GM12878 (cell line): ENCODE measurements at regions not wholly inside any gene's neighbourhood (a gene's known extent, or its start where the extent isn't known, plus 50 kb on each side); places are given as distances from the start of the nearest gene placed in this dataset.

Experiments used
- ATAC-seq: fragments of 200-7000 bp; cut with Tn5 transposase; 3 replicates; pipeline ENCODE4 v1.9.1; 2020; ENCODE audit warnings: mild to moderate bottlenecking, moderate library complexity
- BruUV-seq: library from RNA; stranded (reverse); fragments of 400-500 nt; replicated peaks from 2 replicates; lab custom pipeline; 2021; lab: Mats Ljungman, UMichigan
- CTCF ChIA-PET: fragments of 300-600 bp; sonication (Branson Sonifier 250); formaldehyde crosslinking; extraction: SDS; loops from one replicate; lab custom pipeline; 2021; ENCODE audit warnings: inconsistent platforms; lab: Yijun Ruan, JAX
- POLR2A ChIA-PET: fragments of 350-600 bp; formaldehyde crosslinking; extraction: SDS; loops from one replicate; lab custom pipeline; 2021; ENCODE audit warnings: inconsistent platforms; lab: Charles Lee
- RAD21 ChIA-PET: fragments of 300-600 bp; sonication (Branson Sonifier 250); formaldehyde crosslinking; loops from one replicate; lab custom pipeline; 2023; ENCODE audit warnings: antibody characterized with exemption; ENCODE audit not compliant: unreplicated experiment; lab: Charles Lee
- SMC1A ChIA-PET: fragments of 300-600 bp; sonication (Branson Sonifier 250); formaldehyde crosslinking; loops from one replicate; lab custom pipeline; 2023; ENCODE audit not compliant: unreplicated experiment, uncharacterized antibody; lab: Charles Lee
- DNase-seq: peaks from one replicate; pipeline ENCODE4 v3.0.0-alpha.2; 2011; ENCODE audit warnings: low read depth, low spot score
- FAIRE-seq: peaks from 3 replicates; lab custom pipeline; 2011; peaks lifted over from hg19 to GRCh38; lab: Jason Lieb, UNC
- H2AFZ ChIP-seq: 2 replicates; pipeline ENCODE4 v1.6.0; 2011; ENCODE audit warnings: low read depth, low read length, control low read depth; ENCODE audit not compliant: control insufficient read depth
- H3K27ac ChIP-seq: 2 replicates; pipeline ENCODE4 v1.5.1; 2011; ENCODE audit warnings: control low read depth; ENCODE audit not compliant: control insufficient read depth, insufficient read depth
- H3K27me3 ChIP-seq, 2 experiments: replicated peaks in 1 of 2; 2 replicates each; pipeline versions ENCODE4 v1.6.0 to v1.6.1; 2011; ENCODE audit warnings: low read length in 1 of 2; ENCODE audit not compliant: control insufficient read depth in 2 of 2, insufficient read depth in 2 of 2
- H3K36me3 ChIP-seq, 2 experiments: 2 replicates each; pipeline ENCODE4 v1.5.1; 2011; ENCODE audit warnings: low read length in 1 of 2; ENCODE audit not compliant: control insufficient read depth in 2 of 2, insufficient read depth in 2 of 2
- H3K4me1 ChIP-seq: 2 replicates; pipeline ENCODE4 v1.6.1; 2011; ENCODE audit warnings: mild to moderate bottlenecking, low read length, moderate library complexity, mixed read lengths; ENCODE audit not compliant: control insufficient read depth, insufficient read depth
- H3K4me2 ChIP-seq: 2 replicates; pipeline ENCODE4 v1.6.0; 2011; ENCODE audit warnings: control low read depth; ENCODE audit not compliant: control insufficient read depth, insufficient read depth
- H3K4me3 ChIP-seq: fragments of 200-600 bp; sonication (generic); 2 replicates; pipeline ENCODE4 v1.5.1; 2016
- H3K79me2 ChIP-seq: 2 replicates; pipeline ENCODE4 v1.6.0; 2011; ENCODE audit warnings: low read length; ENCODE audit not compliant: control insufficient read depth, insufficient read depth
- H3K9ac ChIP-seq: 2 replicates; pipeline ENCODE4 v1.8.0; 2011; ENCODE audit warnings: low read length, control low read depth, mixed read lengths; ENCODE audit not compliant: control insufficient read depth, insufficient read depth
- H3K9me3 ChIP-seq: replicated peaks from 3 replicates; pipeline ENCODE4 v1.5.1; 2011; ENCODE audit warnings: mild to moderate bottlenecking, low read length; ENCODE audit not compliant: control insufficient read depth, insufficient read depth
- H4K20me1 ChIP-seq: 2 replicates; pipeline ENCODE4 v1.6.0; 2011; ENCODE audit not compliant: control insufficient read depth, insufficient read depth
- ASH2L ChIP-seq: fragments of 300-600, 200-600 bp; sonication (generic); IDR thresholded peaks from 2 replicates; pipeline ENCODE4 v1.6.1; 2017; ENCODE audit warnings: low read depth, mild to moderate bottlenecking, borderline replicate concordance
- DPF2 ChIP-seq: fragments of 450-650 bp; IDR thresholded peaks from 2 replicates; pipeline ENCODE4 v1.6.1; 2017; ENCODE audit warnings: mild to moderate bottlenecking
- IKZF2 ChIP-seq, 2 experiments: fragments of 450-650 bp; IDR thresholded peaks; 2 replicates each; pipeline ENCODE4 v1.6.1; 2017; ENCODE audit warnings: mild to moderate bottlenecking in 2 of 2, moderate library complexity in 2 of 2
- IRF4 ChIP-seq: IDR thresholded peaks from 2 replicates; pipeline ENCODE4 v1.6.1; 2011; ENCODE audit warnings: low read depth, low read length
- JUNB ChIP-seq: IDR thresholded peaks from 2 replicates; pipeline ENCODE4 v1.6.1; 2016; ENCODE audit warnings: antibody characterized with exemption, mild to moderate bottlenecking
- TARDBP ChIP-seq: IDR thresholded peaks from 2 replicates; pipeline ENCODE4 v1.6.1; 2016; ENCODE audit warnings: borderline replicate concordance
- ZNF207 ChIP-seq: fragments of 450-650 bp; IDR thresholded peaks from 2 replicates; pipeline ENCODE4 v1.6.1; 2014; ENCODE audit warnings: antibody characterized with exemption, mild to moderate bottlenecking, borderline replicate concordance
- ZNF274 ChIP-seq: IDR thresholded peaks from one replicate; pipeline ENCODE4 v1.8.0; 2011; ENCODE audit not compliant: insufficient read length, insufficient read depth
- ZNF384 ChIP-seq: IDR thresholded peaks from 2 replicates; pipeline ENCODE4 v1.6.1; 2012; ENCODE audit warnings: low read depth, mild to moderate bottlenecking, low read length, improper control_type of control experiment, borderline replicate concordance
- WGBS: methylation state at CpG from one replicate; pipeline ENCODE4 v1.1.6; 2016; ENCODE audit warnings: low lambda C conversion rate; ENCODE audit not compliant: insufficient replicate concordance, insufficient coverage; ENCODE audit errors: missing lambda C conversion rate; 5-methylcytosine and 5-hydroxymethylcytosine counted together
- in situ Hi-C: fragments of 300-500 bp; cut with MboI; formaldehyde crosslinking; loops from 9 replicates; pipeline ENCODE4 v1.14.3; 2018; ENCODE audit warnings: mixed read lengths
- intact Hi-C: fragments of 100-400 bp; cut with micrococcal nuclease; formaldehyde crosslinking; loops from one replicate; pipeline ENCODE4 v1.14.2; 2022; ENCODE audit not compliant: unreplicated experiment
- TF ChIP-seq, protein P1 (sequence below): fragments of 450-650 bp; IDR thresholded peaks from 2 replicates; pipeline ENCODE4 v1.6.1; 2017; ENCODE audit warnings: borderline replicate concordance

DNA sequence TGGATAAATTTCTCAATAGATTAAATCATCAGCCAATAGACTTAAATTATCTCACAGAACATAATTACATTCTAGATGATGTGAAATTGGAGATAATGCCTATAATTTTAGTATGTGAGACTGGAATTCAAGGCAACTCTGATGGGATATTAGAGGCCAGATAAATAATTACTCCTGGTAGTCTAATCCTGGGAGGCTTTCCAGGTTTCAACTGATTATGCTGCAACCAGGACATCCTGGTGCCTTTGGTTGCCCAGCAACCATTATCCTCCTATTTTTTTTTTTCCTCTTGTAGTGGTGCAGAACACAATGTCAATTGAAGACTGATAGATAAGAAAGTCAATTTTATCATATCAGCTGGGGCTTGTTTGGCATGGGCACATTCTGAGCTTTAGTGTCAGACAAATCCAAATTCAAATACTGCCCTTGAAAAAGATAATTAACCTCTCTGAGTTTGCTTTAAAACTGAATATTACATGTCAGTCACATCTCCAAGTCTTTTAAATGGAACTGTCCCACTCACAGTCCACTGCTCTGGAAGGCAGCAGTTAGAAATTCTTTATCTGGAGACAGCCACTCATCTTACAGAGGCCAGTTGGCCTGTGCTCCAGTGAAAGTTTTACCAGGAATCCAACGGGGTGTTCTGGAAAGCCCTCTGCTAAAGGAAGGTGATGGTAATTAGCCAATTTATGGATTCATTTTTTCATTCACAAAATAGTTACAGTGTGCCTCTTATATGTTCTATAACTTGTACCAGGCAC is 95.3 kb upstream of the GUCY1A1 start (continued):
- TF ChIP-seq ZNF207: no peak

DNA sequence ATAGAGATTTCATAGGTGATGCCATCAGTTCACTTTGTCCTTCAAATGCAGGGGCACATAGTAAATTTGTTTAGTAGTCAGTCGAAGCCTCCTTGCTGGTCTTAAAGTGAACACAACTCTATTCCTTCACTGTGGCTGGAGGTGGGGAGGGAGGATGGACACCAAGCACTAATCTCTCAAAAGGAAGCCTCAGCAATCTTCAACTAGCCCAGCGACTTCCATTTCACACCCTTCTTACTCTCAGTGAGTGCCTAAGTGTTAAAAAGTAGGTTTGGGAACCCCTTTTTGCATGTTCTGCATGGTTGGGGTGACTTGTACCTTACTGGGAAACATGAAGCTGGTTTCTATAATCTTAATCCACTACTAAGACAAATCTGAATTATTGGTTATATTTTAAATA is 96.0 kb upstream of the GUCY1A1 start:
- WGBS: 0% methylated on average over 2 of the region's 2 CpGs
- no peak for TF ChIP-seq DPF2
- no peak for TF ChIP-seq ASH2L
- TF ChIP-seq, protein P1, sequence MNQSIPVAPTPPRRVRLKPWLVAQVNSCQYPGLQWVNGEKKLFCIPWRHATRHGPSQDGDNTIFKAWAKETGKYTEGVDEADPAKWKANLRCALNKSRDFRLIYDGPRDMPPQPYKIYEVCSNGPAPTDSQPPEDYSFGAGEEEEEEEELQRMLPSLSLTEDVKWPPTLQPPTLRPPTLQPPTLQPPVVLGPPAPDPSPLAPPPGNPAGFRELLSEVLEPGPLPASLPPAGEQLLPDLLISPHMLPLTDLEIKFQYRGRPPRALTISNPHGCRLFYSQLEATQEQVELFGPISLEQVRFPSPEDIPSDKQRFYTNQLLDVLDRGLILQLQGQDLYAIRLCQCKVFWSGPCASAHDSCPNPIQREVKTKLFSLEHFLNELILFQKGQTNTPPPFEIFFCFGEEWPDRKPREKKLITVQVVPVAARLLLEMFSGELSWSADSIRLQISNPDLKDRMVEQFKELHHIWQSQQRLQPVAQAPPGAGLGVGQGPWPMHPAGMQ: no peak
- TF ChIP-seq JUNB: no peak
- no peak for TF ChIP-seq IRF4
- no peak for TF ChIP-seq IKZF2 (IDR thresholded peaks at IDR 0.05)
- TF ChIP-seq TARDBP: no peak
- TF ChIP-seq ZNF274: no peak
- TF ChIP-seq ZNF384: no peak
- no peaks in the 10 kb centered on the region for H3K27me3 ChIP-seq
- SMC1A ChIA-PET: no interaction called here
- no peak overlapping the region for H2AFZ ChIP-seq
- no peak overlapping the region for H3K4me2 ChIP-seq
- POLR2A ChIA-PET: no interaction called here
- H3K4me3 ChIP-seq: no peak overlapping the region
- FAIRE-seq (no peak), ATAC-seq (no peak), DNase-seq (no peak)
- H3K9ac ChIP-seq: no peak overlapping the region
- no peaks in the 10 kb centered on the region for H3K9me3 ChIP-seq
- H3K27ac ChIP-seq: no peak overlapping the region
- BruUV-seq: no TSS peak
- H3K4me1 ChIP-seq: no peaks in the 10 kb centered on the region
- no peaks in the 10 kb centered on the region for H4K20me1 ChIP-seq
- intact Hi-C loops (no loop called here), in situ Hi-C loops (no loop called here)
- H3K36me3 ChIP-seq: no peaks in the 10 kb centered on the region
- H3K79me2 ChIP-seq: no peaks in the 10 kb centered on the region
- CTCF ChIA-PET: no interaction called here
- RAD21 ChIA-PET: interaction anchor here (1.0 kb wide), 1 partner anchor 40 kb away, joined by 4 read pairs; no protein-coding TSS in a partner anchor
